Stomach (tissue), 8 donors: ENCODE measurements at regions not wholly inside any gene's neighbourhood (a gene's known extent, or its start where the extent isn't known, plus 50 kb on each side); places are given as distances from the start of the nearest gene placed in this dataset.
"Not testable (repeated sequence)": the region's sequence is repeated elsewhere in the genome, so short reads cannot be mapped to it uniquely, and the experiment has no call there.

ENCODE experiments used
- DNase-seq, 2 donors: peaks; one replicate each; pipeline versions ENCODE4 v3.0.0 to v3.0.0-alpha.2; 2013 to 2019
- H3K27ac ChIP-seq, 5 donors: fragments of 200-600 bp in 4 of 5; sonication (generic) in 4 of 5; one replicate each; pipeline ENCODE4 v1.5.1; 2013 to 2019; ENCODE audit warnings: mild to moderate bottlenecking in 1 of 5, moderate library complexity in 1 of 5
- H3K27me3 ChIP-seq, 3 donors: fragments of 200-600 bp; sonication (generic); one replicate each; pipeline ENCODE4 v1.5.1; 2017 to 2019; ENCODE audit warnings: mixed run types in 1 of 3
- H3K36me3 ChIP-seq, 4 donors: fragments of 200-600 bp; sonication (generic); 1 replicate in 3 of 4; 2 replicates in 1 of 4; pipeline ENCODE4 v1.5.1; 2016 to 2019
- H3K4me1 ChIP-seq, 4 donors: fragments of 200-600 bp; sonication (generic); one replicate each; pipeline ENCODE4 v1.5.1; 2016 to 2019
- H3K4me3 ChIP-seq, 4 donors: fragments of 200-600 bp; sonication (generic) in 3 of 4; one replicate each; pipeline ENCODE4 v1.5.1; 2016 to 2019; ENCODE audit warnings: mild to moderate bottlenecking in 1 of 4
- H3K9me3 ChIP-seq, 4 donors: fragments of 200-600 bp; sonication (generic); one replicate each; pipeline ENCODE4 v1.5.1; 2016 to 2019
- CTCF ChIP-seq, 7 experiments: fragments of 450-650 bp in 4 of 7; fragments of 200-600 bp in 3 of 7; sonication (generic) in 3 of 7; IDR thresholded peaks; one replicate each; pipeline ENCODE4 v1.5.1; 2016 to 2019; ENCODE audit warnings: antibody characterized with exemption in 7 of 7, control low read depth in 2 of 7, mild to moderate bottlenecking in 1 of 7
- EP300 ChIP-seq: sonication (generic); formaldehyde crosslinking; IDR thresholded peaks from one replicate; pipeline ENCODE4 v1.6.1; 2017; ENCODE audit warnings: antibody characterized with exemption
- POLR2A ChIP-seq, 4 donors: fragments of 450-650 bp; IDR thresholded peaks; one replicate each; pipeline ENCODE4 v1.6.1; 2016; ENCODE audit warnings: antibody characterized with exemption in 4 of 4, control low read depth in 2 of 4, mild to moderate bottlenecking in 1 of 4, moderate library complexity in 1 of 4
- POLR2AphosphoS5 ChIP-seq, 3 donors: sonication (generic); formaldehyde crosslinking; IDR thresholded peaks; one replicate each; pipeline ENCODE4 v1.6.1; 2016; ENCODE audit warnings: antibody characterized with exemption in 3 of 3
- WGBS, 5 donors: extraction: QIAGEN DNeasy Blood & Tissue Kit in 3 of 5; methylation state at CpG; one replicate each; pipeline versions ENCODE4 v1.1.5 to v1.1.7; 2013 to 2018; 5-methylcytosine and 5-hydroxymethylcytosine counted together
- intact Hi-C: fragments of 100-400 bp; cut with DNase I; formaldehyde crosslinking; loops from one replicate; pipeline ENCODE4 v1.15.1; 2023; ENCODE audit warnings: low total_unique reads
- donor health status: healthy with polysubstance abuse.
- donor health status: Bipolar disorder and iron deficiency.
- donor health status: healthy.

GRCh38 chr4:152062936-152063620, 302.3 kb upstream of the GATB start:
- Histone ChIP-seq H3K27me3 (no peaks in the 10 kb centered on the region), H3K27ac (no peak overlapping the region), H3K36me3 (no peaks in the 10 kb centered on the region), H3K9me3 (peaks cover 0 to 2% (median under 1%) of the 10 kb centered on the region in 4 donors), H3K4me3 (no peak overlapping the region), H3K4me1 (peaks cover 0 to 16% (median 6%) of the 10 kb centered on the region in 4 donors)
- intact Hi-C loops: no loop called here
- no peak for TF ChIP-seq POLR2A (IDR thresholded peaks at IDR 0.05)
- TF ChIP-seq EP300: no peak
- TF ChIP-seq POLR2AphosphoS5 (IDR thresholded peaks at IDR 0.05): no peak
- TF ChIP-seq CTCF (IDR thresholded peaks at IDR 0.05): no peak
- no peak for DNase-seq
- WGBS, 5 donors: 46 to 89% (median 63%) methylated on average over 2 of the region's 2 CpGs

DNA sequence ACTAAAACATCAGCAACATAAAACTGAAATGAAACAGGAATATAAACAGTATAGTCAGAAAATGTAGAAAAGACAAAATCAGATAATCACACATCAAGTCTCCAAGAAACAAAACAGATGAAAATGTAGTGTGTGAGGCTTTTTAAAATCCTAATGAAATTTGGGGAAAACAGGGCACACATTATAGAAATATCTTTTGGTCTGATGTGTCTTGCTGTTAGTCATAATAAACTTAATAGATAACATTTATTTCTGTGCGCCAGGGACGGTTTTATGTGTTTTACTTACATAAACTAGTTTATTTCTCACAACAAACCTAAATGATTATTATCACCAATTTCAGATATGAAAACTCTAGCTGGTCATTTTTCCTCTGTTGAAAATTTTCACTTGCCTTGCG, 293.9 kb upstream of the GATB start:
- DNase-seq: no peak
- intact Hi-C loops: no loop called here
- H3K27me3 ChIP-seq: no peaks in the 10 kb centered on the region
- H3K36me3 ChIP-seq: no peaks in the 10 kb centered on the region
- TF ChIP-seq POLR2AphosphoS5 (IDR thresholded peaks at IDR 0.05) (no peak), POLR2A (IDR thresholded peaks at IDR 0.05) (no peak), CTCF (IDR thresholded peaks at IDR 0.05) (no peak), EP300 (no peak)
- no peak overlapping the region for H3K4me3 ChIP-seq
- H3K27ac ChIP-seq: no peak overlapping the region
- 47 to 55% (median 54%) methylated on average over 3 of the region's 3 CpGs for WGBS, 5 donors
- H3K9me3 ChIP-seq: peaks cover 0 to 23% (median 8%) of the 10 kb centered on the region in 4 donors
- peaks cover 0 to 9% (median 3%) of the 10 kb centered on the region in 4 donors for H3K4me1 ChIP-seq

- intact Hi-C loops: no loop called here
Observed at GRCh38 chr4:152052451-152053057, 291.7 kb upstream of the GATB start.

GRCh38 chr4:152051332-152051731, 290.5 kb upstream of the GATB start:
- H3K9me3 ChIP-seq, H3K4me3 ChIP-seq, H3K27ac ChIP-seq, intact Hi-C loops, H3K27me3 ChIP-seq, DNase-seq, H3K36me3 ChIP-seq: not testable (repeated sequence)
- H3K4me1 ChIP-seq: peaks cover 0 to 15% (median 5%) of the 10 kb centered on the region in 4 donors
- WGBS, 5 donors: 93 to 98% (median 97%) methylated on average over 15 of the region's 15 CpGs

More at GRCh38 chr4:152052451-152053057, 291.7 kb upstream of the GATB start:
- peaks cover 0 to 13% (median 4%) of the 10 kb centered on the region in 4 donors for H3K4me1 ChIP-seq
- no peaks in the 10 kb centered on the region for H3K27me3 ChIP-seq
- peaks cover 0 to 18% (median 5%) of the 10 kb centered on the region in 4 donors for H3K9me3 ChIP-seq
- TF ChIP-seq POLR2A (IDR thresholded peaks at IDR 0.05) (no peak), EP300 (no peak), CTCF (IDR thresholded peaks at IDR 0.05) (no peak), POLR2AphosphoS5 (IDR thresholded peaks at IDR 0.05) (no peak)
- H3K4me3 ChIP-seq: no peak overlapping the region
- H3K27ac ChIP-seq: no peak overlapping the region
- no peak for DNase-seq
- WGBS, 5 donors: 16 to 30% (median 21%) methylated on average over 4 of the region's 4 CpGs
- H3K36me3 ChIP-seq: no peaks in the 10 kb centered on the region

- Histone ChIP-seq H3K27ac (no peak overlapping the region), H3K4me1 (peaks cover 8 to 26% (median 14%) of the 10 kb centered on the region in 4 donors), H3K36me3 (no peaks in the 10 kb centered on the region), H3K4me3 (no peak overlapping the region), H3K9me3 (no peaks in the 10 kb centered on the region), H3K27me3 (peaks cover 0 to 10% (median 5%) of the 10 kb centered on the region in 3 donors)
- intact Hi-C loops: no loop called here
- TF ChIP-seq POLR2A (IDR thresholded peaks at IDR 0.05) (no peak), CTCF (IDR thresholded peaks at IDR 0.05) (no peak), POLR2AphosphoS5 (IDR thresholded peaks at IDR 0.05) (no peak), EP300 (no peak)
- no peak for DNase-seq
- WGBS, 5 donors: 31 to 74% (median 61%) methylated on average over 3 of the region's 3 CpGs
Observed at GRCh38 chr4:152050106-152050505, 289.3 kb upstream of the GATB start.
